SK-N-SH (cell line): ENCODE measurements at regions not wholly inside any gene's neighbourhood (a gene's known extent, or its start where the extent isn't known, plus 50 kb on each side); places are given as distances from the start of the nearest gene placed in this dataset.

Source experiments
- ELF1 ChIP-seq: IDR thresholded peaks from 2 replicates; pipeline ENCODE4 v1.4.0; 2012
- EP300 ChIP-seq, 2 experiments: IDR thresholded peaks; 2 replicates each; pipeline versions ENCODE4 v1.4.0 to v1.6.1; 2012; ENCODE audit warnings: borderline replicate concordance in 1 of 2, low read depth in 1 of 2, low read length in 1 of 2
- EZH2phosphoT487 ChIP-seq: fragments of 200-600 bp; sonication (generic); IDR thresholded peaks from 2 replicates; pipeline ENCODE4 v1.6.1; 2017; ENCODE audit warnings: low read depth, mixed run types, mild to moderate bottlenecking, antibody characterized with exemption, moderate library complexity, borderline replicate concordance
- FOSL2 ChIP-seq: IDR thresholded peaks from 2 replicates; pipeline ENCODE4 v1.4.0; 2012; ENCODE audit warnings: low read depth, mild to moderate bottlenecking, moderate library complexity, borderline replicate concordance
- GABPA ChIP-seq: IDR thresholded peaks from 2 replicates; pipeline ENCODE4 v1.4.0; 2012; ENCODE audit warnings: low read depth, mild to moderate bottlenecking
- GATA2 ChIP-seq: sonication (generic); formaldehyde crosslinking; IDR thresholded peaks from 2 replicates; pipeline ENCODE4 v1.5.0; 2020; ENCODE audit warnings: mild to moderate bottlenecking, missing genetic modification reagents
- MAX ChIP-seq: IDR thresholded peaks from 2 replicates; pipeline ENCODE4 v1.4.0; 2012; ENCODE audit warnings: low read depth
- POLR2AphosphoS5 ChIP-seq: IDR thresholded peaks from 2 replicates; pipeline ENCODE4 v1.6.1; 2012; ENCODE audit warnings: low read depth, low read length
- RCOR1 ChIP-seq: fragments of 150-350 bp; IDR thresholded peaks from 2 replicates; pipeline ENCODE4 v1.6.1; 2017; ENCODE audit warnings: antibody characterized with exemption, low read length
- RFX5 ChIP-seq: IDR thresholded peaks from 2 replicates; pipeline ENCODE4 v1.6.1; 2012; ENCODE audit warnings: mild to moderate bottlenecking, improper control_type of control experiment, low read length
- SIN3A ChIP-seq: IDR thresholded peaks from 2 replicates; pipeline ENCODE4 v1.6.1; 2012; ENCODE audit warnings: low read depth, mild to moderate bottlenecking, low read length, moderate library complexity, borderline replicate concordance
- TF ChIP-seq, protein P1 (sequence below): fragments of 150-350 bp; IDR thresholded peaks from 2 replicates; pipeline ENCODE4 v1.6.1; 2016; ENCODE audit warnings: mild to moderate bottlenecking, low read depth, low read length
- TF ChIP-seq, protein P2 (sequence below): fragments of 200-600 bp; sonication (generic); IDR thresholded peaks from 2 replicates; pipeline ENCODE4 v1.6.1; 2017; ENCODE audit warnings: antibody characterized with exemption, mild to moderate bottlenecking, moderate library complexity

- TF ChIP-seq POLR2AphosphoS5: no peak
- no peak for TF ChIP-seq SIN3A
- TF ChIP-seq, protein P1, sequence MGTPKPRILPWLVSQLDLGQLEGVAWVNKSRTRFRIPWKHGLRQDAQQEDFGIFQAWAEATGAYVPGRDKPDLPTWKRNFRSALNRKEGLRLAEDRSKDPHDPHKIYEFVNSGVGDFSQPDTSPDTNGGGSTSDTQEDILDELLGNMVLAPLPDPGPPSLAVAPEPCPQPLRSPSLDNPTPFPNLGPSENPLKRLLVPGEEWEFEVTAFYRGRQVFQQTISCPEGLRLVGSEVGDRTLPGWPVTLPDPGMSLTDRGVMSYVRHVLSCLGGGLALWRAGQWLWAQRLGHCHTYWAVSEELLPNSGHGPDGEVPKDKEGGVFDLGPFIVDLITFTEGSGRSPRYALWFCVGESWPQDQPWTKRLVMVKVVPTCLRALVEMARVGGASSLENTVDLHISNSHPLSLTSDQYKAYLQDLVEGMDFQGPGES: no peak
- no peak for TF ChIP-seq RCOR1
- TF ChIP-seq, protein P2, sequence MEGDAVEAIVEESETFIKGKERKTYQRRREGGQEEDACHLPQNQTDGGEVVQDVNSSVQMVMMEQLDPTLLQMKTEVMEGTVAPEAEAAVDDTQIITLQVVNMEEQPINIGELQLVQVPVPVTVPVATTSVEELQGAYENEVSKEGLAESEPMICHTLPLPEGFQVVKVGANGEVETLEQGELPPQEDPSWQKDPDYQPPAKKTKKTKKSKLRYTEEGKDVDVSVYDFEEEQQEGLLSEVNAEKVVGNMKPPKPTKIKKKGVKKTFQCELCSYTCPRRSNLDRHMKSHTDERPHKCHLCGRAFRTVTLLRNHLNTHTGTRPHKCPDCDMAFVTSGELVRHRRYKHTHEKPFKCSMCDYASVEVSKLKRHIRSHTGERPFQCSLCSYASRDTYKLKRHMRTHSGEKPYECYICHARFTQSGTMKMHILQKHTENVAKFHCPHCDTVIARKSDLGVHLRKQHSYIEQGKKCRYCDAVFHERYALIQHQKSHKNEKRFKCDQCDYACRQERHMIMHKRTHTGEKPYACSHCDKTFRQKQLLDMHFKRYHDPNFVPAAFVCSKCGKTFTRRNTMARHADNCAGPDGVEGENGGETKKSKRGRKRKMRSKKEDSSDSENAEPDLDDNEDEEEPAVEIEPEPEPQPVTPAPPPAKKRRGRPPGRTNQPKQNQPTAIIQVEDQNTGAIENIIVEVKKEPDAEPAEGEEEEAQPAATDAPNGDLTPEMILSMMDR: no peak
- no peak for TF ChIP-seq EZH2phosphoT487
- TF ChIP-seq RFX5: no peak
- no peak for TF ChIP-seq EP300 (IDR thresholded peaks at IDR 0.05; ENCODE audit: borderline replicate concordance in 1 of 2, low read depth in 1 of 2, low read length in 1 of 2)
- no peak for TF ChIP-seq GABPA
- no peak for TF ChIP-seq GATA2
- TF ChIP-seq MAX: no peak
- no peak for TF ChIP-seq FOSL2
- TF ChIP-seq ELF1: no peak
These were observed 796.3 kb downstream of the MAT2B start for GRCh38 chr5:164301708-164302107.
